ENCODE measurements at regions not wholly inside any gene's neighbourhood (a gene's known extent, or its start where the extent isn't known, plus 50 kb on each side); places are given as distances from the start of the nearest gene placed in this dataset.

DNA sequence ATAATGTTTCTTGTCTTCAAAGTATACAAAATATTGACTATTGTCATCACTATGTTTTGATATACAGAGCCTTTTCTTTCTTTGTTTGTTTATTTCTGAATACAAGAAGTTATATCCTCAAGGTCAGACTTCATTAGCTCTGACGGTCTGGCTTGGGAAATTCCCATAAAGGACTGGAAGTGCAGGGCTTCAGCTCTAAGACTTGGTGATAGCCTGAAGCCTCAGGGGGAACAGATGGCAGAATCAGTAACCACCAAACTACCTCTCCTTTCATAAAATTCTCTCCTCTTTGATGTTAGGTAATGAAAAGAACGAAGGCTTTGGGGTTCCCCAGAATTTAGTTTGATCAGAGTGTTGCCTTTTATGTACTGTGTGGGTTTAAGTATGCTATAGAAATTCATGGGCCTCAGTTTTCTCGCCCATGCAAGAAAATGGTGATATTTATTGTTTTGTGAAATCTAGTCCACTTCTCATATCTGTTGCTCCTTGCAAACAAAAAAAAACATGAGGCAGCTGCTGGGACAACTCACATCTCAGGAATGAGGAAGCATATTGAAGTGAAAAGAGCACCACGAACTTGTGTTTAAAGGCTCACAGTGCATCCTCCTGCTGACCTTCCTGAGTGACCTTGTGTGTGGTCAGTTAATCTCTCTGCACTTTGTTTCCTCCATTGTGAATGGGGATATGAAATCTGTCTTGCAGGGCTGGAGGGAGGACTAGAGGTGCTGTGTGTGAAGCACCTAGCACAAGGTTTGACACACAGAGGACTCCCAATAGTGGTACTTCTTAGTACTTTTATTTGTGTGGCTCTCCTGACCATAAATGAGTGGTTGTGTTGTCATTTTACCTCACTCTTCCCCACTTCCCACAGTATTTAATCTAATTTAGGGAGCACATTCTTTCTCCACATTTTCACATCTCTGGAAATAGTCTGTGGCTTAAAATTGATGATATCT lies 569.8 kb upstream of the IL12A start:
- no peak for DNase-seq (ENCODE audit: low spot score)
- no peak overlapping the region for H3K4me2 ChIP-seq

DNA sequence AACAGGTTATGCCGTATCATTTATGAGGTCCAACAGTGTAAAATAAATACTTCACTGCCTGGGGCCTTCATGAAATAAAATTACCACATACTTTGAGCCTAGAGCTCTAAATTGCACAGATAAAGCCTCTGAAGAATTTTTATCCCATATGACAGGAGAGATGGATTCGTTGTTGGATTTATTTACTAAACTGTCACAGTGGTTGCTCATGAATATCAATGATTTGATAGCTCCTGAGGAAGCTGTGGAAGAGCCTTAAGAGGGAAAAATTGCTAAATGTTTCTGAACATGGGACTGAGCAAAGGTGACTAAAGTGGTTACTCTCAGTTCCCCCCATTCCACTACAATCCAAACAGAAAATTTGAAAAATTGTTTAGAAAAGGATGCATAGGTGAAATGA lies 558.9 kb upstream of the IL12A start:
- no peaks in the 10 kb centered on the region; the same call in 1 of the 3 replicates for H3K36me3 Mint-ChIP-seq (ENCODE audit: low read depth)
- no peaks in the 10 kb centered on the region for H3K27me3 ChIP-seq (ENCODE audit: insufficient read depth)
- H4K20me1 ChIP-seq (replicated peaks; ENCODE audit: insufficient read depth), result no peaks in the 10 kb centered on the region
- H3K4me1 Mint-ChIP-seq, result no peaks in the 10 kb centered on the region
- no peak overlapping the region for H3K4me2 ChIP-seq
- no peak for DNase-seq (ENCODE audit: low spot score)
- H2AFZ ChIP-seq, result no peak overlapping the region
- H3F3A ChIP-seq (replicated peaks; ENCODE audit: low read depth), result no peaks in the 10 kb centered on the region
- H3K79me2 ChIP-seq (replicated peaks; ENCODE audit: insufficient read depth), result no peaks in the 10 kb centered on the region
- TF ChIP-seq EZH2 (IDR thresholded peaks at IDR 0.05; ENCODE audit: low read depth, unreplicated experiment) (no peak), STAT1 (IDR thresholded peaks at IDR 0.05; ENCODE audit: unreplicated experiment) (no peak), NANOG (IDR thresholded peaks at IDR 0.05; ENCODE audit: borderline replicate concordance) (no peak), POLR2AphosphoS5 (IDR thresholded peaks at IDR 0.05; ENCODE audit: low read depth) (no peak), ZNF331 (CRISPR knock-in tag; IDR thresholded peaks at IDR 0.05; ENCODE audit: low read depth) (no peak), CREB1 (CRISPR knock-in tag; IDR thresholded peaks at IDR 0.05; ENCODE audit: low read depth) (no peak), EZH2phosphoT487 (IDR thresholded peaks at IDR 0.05; ENCODE audit: unreplicated experiment) (no peak)
- TF ChIP-seq, protein P1, sequence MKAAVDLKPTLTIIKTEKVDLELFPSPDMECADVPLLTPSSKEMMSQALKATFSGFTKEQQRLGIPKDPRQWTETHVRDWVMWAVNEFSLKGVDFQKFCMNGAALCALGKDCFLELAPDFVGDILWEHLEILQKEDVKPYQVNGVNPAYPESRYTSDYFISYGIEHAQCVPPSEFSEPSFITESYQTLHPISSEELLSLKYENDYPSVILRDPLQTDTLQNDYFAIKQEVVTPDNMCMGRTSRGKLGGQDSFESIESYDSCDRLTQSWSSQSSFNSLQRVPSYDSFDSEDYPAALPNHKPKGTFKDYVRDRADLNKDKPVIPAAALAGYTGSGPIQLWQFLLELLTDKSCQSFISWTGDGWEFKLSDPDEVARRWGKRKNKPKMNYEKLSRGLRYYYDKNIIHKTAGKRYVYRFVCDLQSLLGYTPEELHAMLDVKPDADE (IDR thresholded peaks at IDR 0.05), result no peak
- no peak overlapping the region for H3K27ac ChIP-seq (ENCODE audit: low read depth)
- no peak overlapping the region for H3K4me3 Mint-ChIP-seq
- H3K36me3 ChIP-seq (ENCODE audit: insufficient read depth), result no peaks in the 10 kb centered on the region
- no peak for ATAC-seq
- peaks cover 2% of the 10 kb centered on the region for H3K27me3 Mint-ChIP-seq (ENCODE audit: insufficient read depth, low read depth, poor library complexity)
- H3K4me3 ChIP-seq, result no peak overlapping the region
- H3K27ac Mint-ChIP-seq, result no peak overlapping the region
- peaks cover 2% of the 10 kb centered on the region; the same call in 2 of the 3 replicates for H3K9me3 Mint-ChIP-seq
- H3K9me2 ChIP-seq (ENCODE audit: insufficient read depth), result no peaks in the 10 kb centered on the region
- no peaks in the 10 kb centered on the region for H3K4me1 ChIP-seq (ENCODE audit: insufficient read depth)

More for the DNA sequence above, 569.8 kb upstream of the IL12A start:
- no peak overlapping the region for H3K27ac Mint-ChIP-seq
- peaks cover 9% of the 10 kb centered on the region; the same call in 2 of the 3 replicates for H3K36me3 Mint-ChIP-seq (ENCODE audit: low read depth)
- no peaks in the 10 kb centered on the region for H4K20me1 ChIP-seq (replicated peaks; ENCODE audit: insufficient read depth)
- no peaks in the 10 kb centered on the region for H3K79me2 ChIP-seq (replicated peaks; ENCODE audit: insufficient read depth)
- H3K36me3 ChIP-seq (ENCODE audit: insufficient read depth), result no peaks in the 10 kb centered on the region
- no peaks in the 10 kb centered on the region; the same call in 1 of the 2 replicates for H3K9me2 ChIP-seq (ENCODE audit: insufficient read depth)
- H3K27ac ChIP-seq (ENCODE audit: low read depth), result no peak overlapping the region
- no peaks in the 10 kb centered on the region for H3K27me3 ChIP-seq (ENCODE audit: insufficient read depth)
- no peaks in the 10 kb centered on the region for H3F3A ChIP-seq (replicated peaks; ENCODE audit: low read depth)
- no peak overlapping the region for H3K4me3 ChIP-seq
- no peak for ATAC-seq
- no peaks in the 10 kb centered on the region for H3K4me1 Mint-ChIP-seq
- no peak overlapping the region for H2AFZ ChIP-seq
- H3K4me1 ChIP-seq (ENCODE audit: insufficient read depth), result no peaks in the 10 kb centered on the region
- H3K27me3 Mint-ChIP-seq (ENCODE audit: insufficient read depth, low read depth, poor library complexity), result no peaks in the 10 kb centered on the region
- TF ChIP-seq EZH2phosphoT487 (IDR thresholded peaks at IDR 0.05; ENCODE audit: unreplicated experiment), result no peak
- peaks cover 24% of the 10 kb centered on the region; the same call in 2 of the 3 replicates for H3K9me3 Mint-ChIP-seq
- no peak overlapping the region for H3K4me3 Mint-ChIP-seq
